T-helper 2 cell (primary cell): ENCODE measurements at regions not wholly inside any gene's neighbourhood (a gene's known extent, or its start where the extent isn't known, plus 50 kb on each side); places are given as distances from the start of the nearest gene placed in this dataset.
A peak's percentile ranks its signal among the peaks of the same experiment; 100 is the strongest.
"Not testable (repeated sequence)": the region's sequence is repeated elsewhere in the genome, so short reads cannot be mapped to it uniquely, and the experiment has no call there.

ENCODE experiments used
- DNase-seq, 5 experiments: peaks; one replicate each; pipeline versions ENCODE4 v3.0.0 to v3.0.0-alpha.2; 2012 to 2022

- DNase-seq: not testable (repeated sequence)
These were observed 168.5 kb upstream of the FAM72C start for GRCh38 chr1:144140243-144140642.

- DNase-seq: not testable (repeated sequence)
These were observed 133.2 kb upstream of the FAM72C start for GRCh38 chr1:144105006-144105405.

GRCh38 chr1:144104000-144104677 is 132.4 kb upstream of the FAM72C start:
- peak; percentile 7 to 46 (median 39) for DNase-seq

- peak in 4 of 5 experiments; percentile 0 to 50 (median 45) for DNase-seq
These were observed 131.5 kb upstream of the FAM72C start for GRCh38 chr1:144103156-144103880.

DNA sequence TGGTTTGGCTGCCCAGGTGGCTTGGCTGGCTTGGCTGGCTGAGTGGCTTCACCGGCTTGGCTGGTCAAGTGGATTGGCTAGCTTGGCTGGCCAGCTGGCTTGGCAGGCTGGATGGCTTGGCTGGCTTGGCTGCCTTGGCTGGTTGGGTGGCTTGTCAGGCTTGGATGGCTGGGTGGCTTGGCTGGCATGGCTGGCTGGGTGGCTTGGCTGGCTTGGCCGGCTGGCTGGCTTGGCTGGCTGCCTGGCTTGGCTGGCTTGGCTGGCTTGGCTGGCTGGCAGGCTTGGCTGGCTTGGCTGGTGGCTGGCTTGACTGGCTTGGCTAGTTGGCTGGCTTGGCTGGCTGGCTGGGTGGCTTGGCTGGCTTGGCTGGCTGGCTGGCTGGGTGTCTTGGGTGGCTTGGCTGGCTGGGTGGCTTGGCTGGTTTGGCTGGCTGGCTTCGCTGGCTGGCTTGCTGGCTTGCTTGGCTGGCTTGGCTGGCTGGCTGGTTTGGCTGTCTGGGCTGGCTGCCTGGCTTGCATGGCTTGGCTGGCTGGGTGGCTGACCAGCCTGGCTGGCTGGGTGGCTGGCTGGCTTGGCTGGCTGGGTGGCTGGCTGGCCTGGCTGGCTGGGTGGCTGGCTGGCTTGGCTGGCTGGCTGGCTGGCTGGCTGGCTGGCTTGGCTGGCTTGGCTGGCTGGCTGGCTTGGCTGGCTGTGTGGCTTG is 130.4 kb upstream of the FAM72C start:
- peak in 3 of 5 experiments; percentile 0 to 13 (median 10) for DNase-seq

DNA sequence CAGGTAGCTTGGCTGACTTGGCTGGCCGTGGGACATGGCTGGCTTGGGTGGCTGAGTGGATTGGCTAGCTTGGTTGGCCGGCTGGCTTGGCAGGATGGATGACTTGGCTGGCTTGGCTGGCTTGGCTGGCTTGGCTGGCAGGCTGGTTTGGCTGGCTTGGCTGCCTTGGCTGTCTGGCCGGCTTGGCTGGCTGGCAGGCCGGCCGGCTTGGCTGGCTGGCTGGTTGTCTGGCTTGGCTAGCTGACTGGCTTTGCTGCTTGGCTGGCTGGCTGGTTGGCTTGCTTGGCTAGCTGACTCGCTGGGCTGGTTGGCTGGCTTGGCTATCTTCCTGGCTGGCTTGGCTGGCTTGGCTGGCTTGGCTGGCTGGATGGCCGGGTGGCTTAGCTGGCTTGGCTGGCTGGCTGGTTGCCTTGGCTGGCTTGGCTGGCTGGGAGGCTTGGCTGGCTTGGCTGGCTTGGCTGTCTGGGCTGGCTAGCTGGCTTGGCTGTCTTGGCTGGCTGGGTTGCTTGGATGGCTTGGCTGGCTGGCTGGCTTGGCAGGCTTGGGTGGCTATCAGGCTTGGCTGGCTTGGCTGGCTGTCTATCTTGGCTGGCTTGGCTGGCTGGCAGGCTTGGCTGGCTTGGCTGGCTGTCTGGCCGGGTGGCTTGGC is 129.7 kb upstream of the FAM72C start:
- DNase-seq: peak in 3 of 5 experiments; percentile 0 to 22 (median 13)

GRCh38 chr1:144077167-144077841 is 105.5 kb upstream of the FAM72C start:
- peak in 4 of 5 experiments; percentile 14 to 47 (median 38) for DNase-seq

GRCh38 chr1:144076646-144077045 is 104.9 kb upstream of the FAM72C start:
- DNase-seq: peak in 1 of 5 experiments; percentile 3

DNA sequence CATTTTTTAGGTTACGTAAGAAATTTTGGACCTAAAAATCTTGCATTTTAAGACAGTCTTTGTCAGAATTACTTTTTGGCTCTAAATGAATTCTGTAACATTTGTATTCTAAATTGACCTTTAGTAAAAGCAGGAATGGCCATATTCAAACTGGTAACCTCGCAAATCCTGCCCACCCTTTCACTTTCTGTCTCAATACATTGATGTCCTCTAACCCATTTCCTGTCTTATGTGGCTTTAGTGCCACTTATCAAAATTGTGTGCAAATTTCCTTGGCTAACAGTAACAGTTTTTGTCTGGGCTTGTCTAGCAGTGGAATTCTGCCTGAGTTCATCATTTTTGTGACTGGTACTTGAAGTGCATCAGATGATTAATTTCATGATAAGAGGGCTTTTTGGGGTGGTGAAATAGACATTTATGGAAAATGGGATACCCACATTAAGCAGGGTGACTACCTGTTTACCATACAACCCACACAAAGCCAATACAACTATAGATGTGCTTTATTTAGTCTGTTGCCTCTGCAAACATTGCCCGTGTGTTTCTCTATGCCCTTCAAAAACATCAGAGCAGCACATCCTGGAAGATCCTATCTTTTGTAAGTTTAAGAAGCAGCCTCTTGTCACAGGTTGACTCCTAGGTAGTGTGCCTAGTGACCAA is 98.7 kb upstream of the FAM72C start:
- DNase-seq: not testable (repeated sequence)

DNA sequence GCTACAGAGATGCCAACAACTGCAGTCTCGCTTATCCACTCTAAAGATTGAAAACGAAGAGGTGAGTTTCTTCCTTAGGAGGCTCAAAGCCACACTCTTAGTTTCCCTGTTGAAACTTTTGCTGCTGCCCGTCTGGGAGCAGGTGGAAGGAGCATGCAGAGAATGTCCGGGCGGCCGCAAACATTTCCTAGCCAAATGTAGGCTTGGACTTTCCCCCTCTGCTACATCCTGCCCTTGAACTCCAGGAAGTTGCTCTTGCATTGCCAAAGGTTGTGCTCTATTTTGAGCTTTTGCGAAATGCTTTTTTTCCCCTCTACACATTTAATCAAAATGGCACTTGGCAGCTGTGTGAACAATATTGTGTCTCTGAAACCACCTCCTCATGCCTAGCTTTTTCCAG is 95.3 kb upstream of the FAM72C start:
- not testable (repeated sequence) for DNase-seq

DNA sequence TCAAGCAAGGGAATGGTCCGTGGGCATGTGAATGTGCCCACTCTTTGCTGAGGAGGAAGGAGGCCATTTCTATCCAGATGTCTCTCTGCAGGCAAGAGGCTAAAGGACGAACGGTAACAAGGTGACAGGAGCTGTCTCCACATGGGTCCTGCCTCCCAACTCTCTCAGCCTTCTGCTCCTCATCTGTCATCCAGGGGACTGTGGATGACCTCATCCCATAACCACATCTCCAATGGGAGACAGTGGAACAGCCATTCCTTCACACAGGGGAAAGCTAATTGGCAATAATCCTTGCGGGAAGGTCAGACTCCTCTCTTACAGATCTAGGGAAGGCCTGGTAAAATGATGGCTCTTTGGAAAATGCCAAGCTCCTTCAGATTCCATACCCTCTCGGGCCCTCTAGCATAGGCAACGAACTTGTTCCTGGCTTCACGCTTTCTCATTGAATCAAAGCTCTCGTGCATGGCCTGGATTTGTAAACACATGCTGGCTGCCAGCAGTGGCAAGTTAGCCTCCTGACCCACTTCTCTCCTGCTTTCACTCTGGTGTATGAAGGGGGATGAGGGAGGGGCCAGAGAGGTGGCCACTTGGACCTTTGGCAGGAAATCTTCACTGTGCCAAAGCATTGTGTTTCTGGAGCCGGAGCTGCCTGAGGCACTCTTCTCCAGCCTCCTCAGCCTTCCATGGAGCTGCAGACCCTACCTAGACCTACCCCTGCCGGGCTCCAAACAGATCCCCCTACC is 94.5 kb upstream of the FAM72C start:
- not testable (repeated sequence) for DNase-seq

- DNase-seq: not testable (repeated sequence)
These were observed 93.7 kb upstream of the FAM72C start for GRCh38 chr1:144065299-144066060.

DNA sequence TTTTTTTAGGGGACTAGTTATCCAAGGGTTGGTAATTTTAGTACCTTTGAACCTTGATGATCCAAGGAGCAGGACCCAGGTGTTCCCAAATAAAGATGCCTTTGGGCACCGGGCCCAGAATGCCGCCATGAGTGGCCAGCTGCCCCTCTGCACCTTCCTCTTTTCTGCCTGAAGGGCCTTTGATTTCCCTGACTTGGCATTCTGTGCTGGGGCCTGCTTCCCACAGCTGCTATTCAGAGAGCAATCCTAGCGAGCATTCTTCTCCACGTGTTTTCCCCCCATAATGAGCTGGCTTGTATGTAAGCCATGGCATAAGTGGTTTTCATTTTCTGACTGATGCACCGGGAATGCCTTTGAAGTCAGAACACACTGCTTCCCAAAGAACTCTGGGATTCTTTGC is 77.6 kb upstream of the FAM72C start:
- DNase-seq: not testable (repeated sequence)

GRCh38 chr1:144046645-144047044 is 74.9 kb upstream of the FAM72C start:
- DNase-seq: not testable (repeated sequence)

- DNase-seq: peak in 1 of 5 experiments; percentile 74
These were observed 74.2 kb upstream of the FAM72C start for GRCh38 chr1:144045751-144046546.

GRCh38 chr1:144042251-144042650 is 70.5 kb upstream of the FAM72C start:
- DNase-seq: not testable (repeated sequence)

- not testable (repeated sequence) for DNase-seq
These were observed 68.5 kb upstream of the FAM72C start for GRCh38 chr1:144040293-144040692.

GRCh38 chr1:144034045-144034444 is 62.3 kb upstream of the FAM72C start:
- not testable (repeated sequence) for DNase-seq

- DNase-seq: not testable (repeated sequence)
These were observed 59.8 kb upstream of the FAM72C start for GRCh38 chr1:144031550-144031949.
